ENCODE measurements at regions not wholly inside any gene's neighbourhood (a gene's known extent, or its start where the extent isn't known, plus 50 kb on each side); places are given as distances from the start of the nearest gene placed in this dataset.

DNA sequence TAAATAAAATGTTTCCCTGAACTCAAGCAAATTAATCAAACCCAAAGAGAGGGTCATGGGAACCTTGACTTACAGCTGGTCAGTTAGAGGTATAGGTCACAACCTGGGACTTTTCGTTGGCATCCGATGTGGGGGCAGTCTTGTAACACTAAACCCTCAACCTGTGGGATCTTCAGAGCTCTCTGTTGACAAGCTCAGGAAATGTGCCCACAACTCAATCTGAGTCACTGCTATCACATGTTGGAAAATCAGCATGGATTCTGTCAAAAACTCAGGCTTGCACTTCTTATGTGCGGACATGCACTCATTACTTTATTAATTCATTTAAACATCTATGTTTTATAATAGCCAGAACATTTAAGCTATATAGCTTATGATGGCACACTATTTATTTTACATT, 424.6 kb upstream of the SORCS1 start:
- TF ChIP-seq CTCF (conservative IDR thresholded peaks at IDR 0.05; ENCODE audit: low read length) (no peak), EZH2phosphoT487 (IDR thresholded peaks at IDR 0.05; ENCODE audit: borderline replicate concordance) (no peak)

Measured in Loucy (cell line).